ENCODE measurements at regions not wholly inside any gene's neighbourhood (a gene's known extent, or its start where the extent isn't known, plus 50 kb on each side); places are given as distances from the start of the nearest gene placed in this dataset.

DNA sequence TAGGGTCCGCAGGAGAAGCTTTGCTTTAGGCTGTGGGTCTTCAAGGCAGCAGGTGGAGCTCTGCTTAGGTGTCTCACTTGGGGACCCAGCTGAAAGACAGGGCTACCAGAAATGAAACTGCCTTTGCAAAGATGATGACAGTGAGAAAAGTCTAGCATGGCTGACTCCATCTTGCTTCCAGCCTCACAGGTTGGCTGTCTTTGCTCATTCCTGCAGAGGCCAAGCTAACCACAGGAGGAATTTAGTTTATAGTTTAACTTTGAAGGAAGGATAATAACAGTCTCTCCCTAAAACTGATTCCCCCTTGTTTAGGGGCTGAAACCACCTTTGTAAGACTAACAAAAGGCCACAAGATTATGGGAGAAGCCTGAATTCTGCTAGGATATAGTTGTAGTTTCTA lies 252.4 kb downstream of the UQCRFS1 start:
- intact Hi-C loops (cut with DNase I): no loop called here
- DNase-seq (no peak), ATAC-seq (no peak)

DNA sequence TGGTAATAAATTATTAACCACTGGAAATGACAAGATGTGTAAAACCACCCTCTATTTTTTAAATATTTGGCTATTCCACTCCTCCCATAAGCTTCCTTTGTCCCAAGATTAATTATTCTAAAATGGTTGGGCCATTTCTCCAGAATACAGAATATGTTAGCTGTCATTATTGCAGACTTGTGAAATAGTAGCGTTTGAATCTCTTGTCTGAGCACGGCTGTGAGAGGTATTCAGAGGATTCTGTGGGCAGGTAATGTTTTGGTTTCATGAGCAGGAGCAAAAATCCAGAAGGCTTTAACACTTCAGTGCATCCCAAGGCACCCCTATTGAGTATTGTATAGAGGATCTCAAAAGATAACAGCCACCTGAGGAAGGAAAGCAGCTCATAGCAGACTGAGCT lies 256.0 kb downstream of the UQCRFS1 start:
- DNase-seq (no peak), ATAC-seq (no peak)
- intact Hi-C loops (cut with DNase I): no loop called here

DNA sequence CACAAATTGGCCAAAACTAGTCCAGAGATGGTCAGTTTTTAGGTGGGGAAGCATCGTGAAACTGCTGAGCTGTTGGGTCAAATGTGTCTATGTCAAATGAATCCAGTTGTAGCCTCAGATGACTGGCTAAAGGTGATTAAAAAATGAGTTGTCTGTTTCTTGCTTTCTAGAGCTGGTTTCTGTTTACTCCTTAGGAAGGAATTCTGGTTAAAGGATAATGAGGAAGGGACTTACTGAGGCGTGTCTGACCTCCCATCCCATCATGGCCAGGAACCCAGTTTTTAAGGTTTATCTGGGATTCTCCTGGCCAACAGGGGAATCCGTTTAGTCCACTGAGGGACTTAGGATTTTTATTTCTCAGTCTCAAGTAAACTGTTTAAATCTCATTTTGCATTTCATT lies 256.5 kb downstream of the UQCRFS1 start:
- intact Hi-C loops (cut with DNase I): no loop called here
- DNase-seq: no peak
- no peak for ATAC-seq

DNA sequence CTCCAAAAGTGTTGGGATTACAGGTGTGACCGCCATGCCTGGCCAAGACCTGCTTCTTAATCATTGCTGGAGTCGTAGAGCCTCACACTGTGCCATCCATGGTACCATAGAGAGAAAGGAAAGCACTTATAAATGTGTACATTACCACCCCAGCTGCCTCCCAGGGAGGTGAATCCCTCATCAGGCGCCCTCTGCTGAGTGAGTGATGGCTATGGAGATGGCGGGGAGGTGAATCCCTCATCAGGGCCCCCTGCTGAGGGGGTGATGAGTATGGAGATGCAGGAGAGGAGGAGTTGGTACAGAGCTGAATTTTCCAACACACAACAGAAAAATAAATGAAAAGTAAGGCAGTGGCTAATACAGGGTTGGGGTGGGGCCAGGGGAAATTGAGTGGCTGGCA lies 263.4 kb downstream of the UQCRFS1 start:
- intact Hi-C loops (cut with DNase I): no loop called here
- DNase-seq (no peak), ATAC-seq (no peak)

DNA sequence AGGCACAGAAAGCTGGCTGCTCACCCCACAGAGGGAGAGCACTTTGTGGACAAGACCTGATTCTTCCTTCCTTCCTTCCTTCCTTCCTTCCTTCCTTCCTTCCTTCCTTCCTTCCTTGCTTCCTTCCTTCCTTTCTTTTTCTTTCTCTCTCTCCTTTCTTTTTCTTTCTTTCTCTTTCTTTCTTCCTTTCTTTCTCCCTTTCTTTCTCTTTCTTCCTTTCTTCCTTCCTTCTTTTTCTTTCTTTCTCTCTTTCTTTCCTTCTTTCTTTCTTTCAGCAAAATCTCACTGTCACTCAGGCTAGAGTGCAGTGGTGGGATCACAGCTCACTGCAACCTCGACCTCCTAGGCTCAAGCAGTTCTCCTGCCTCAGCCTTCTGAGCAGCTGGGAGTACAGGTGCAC lies 263.9 kb downstream of the UQCRFS1 start:
- ATAC-seq: no peak
- DNase-seq: no peak
- intact Hi-C loops (cut with DNase I): no loop called here

DNA sequence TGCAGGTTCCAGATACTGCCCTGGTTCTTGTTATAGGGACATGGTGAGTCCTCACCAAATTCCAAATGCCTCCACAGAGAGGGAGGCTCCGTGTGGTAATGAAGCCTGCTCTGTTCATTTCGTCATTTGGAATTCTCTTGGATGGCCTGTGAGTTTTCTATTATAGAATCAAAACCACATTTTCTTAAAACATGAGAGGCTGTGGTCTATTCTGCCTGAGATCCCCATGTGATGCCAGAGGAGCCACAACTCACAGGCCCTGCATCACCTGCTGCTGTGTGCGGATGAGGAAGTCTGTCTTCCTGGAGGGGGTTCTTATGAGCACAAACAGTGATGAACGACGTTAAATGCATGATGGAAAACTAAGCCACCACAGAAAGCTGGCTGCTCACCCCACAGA lies 264.4 kb downstream of the UQCRFS1 start:
- intact Hi-C loops (cut with DNase I): no loop called here
- no peak for ATAC-seq
- DNase-seq: no peak

DNA sequence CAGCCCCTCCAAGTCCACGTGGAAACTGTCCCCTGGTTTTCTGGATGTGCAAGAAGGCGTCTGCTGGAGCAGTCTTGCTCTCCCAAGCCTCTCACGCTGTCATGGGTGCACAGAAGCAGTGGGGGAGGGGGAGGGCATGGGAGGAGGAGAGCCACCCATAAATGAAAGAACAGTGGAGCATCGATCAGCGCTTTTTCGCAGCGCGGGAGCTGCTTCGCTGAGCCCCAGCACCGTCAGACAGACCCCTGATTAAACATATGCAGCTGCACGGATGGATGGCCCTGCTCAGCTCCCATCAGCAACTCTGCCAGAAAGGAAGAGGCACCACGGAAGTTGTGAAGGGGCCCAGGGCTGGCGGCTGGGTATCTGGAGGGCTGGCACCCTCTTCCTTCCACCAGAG lies 264.9 kb downstream of the UQCRFS1 start:
- intact Hi-C loops (cut with DNase I): no loop called here

DNA sequence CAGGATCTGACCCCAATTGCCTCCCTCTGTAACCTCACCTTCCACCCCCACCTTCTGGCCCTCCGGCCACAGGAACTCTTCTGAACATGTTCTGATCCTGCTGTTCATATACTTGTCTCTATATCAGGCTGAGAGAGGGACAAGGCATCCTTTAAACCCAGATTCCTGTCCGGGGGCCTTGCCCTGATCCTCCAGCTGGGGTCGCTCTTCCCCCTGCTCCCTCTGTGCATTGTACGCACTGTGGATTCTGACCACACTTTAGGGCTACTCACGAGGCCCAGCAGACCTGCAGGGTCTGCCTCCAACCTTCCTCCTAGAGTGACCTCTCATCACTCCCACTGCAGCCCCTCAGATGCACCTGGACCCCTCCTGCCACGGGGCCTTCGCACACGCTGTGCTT lies 269.3 kb downstream of the UQCRFS1 start:
- DNase-seq: no peak
- intact Hi-C loops (cut with DNase I): no loop called here
- ATAC-seq: no peak

More for the DNA sequence above, 264.9 kb downstream of the UQCRFS1 start:
- no peak for ATAC-seq
- DNase-seq: no peak

DNA sequence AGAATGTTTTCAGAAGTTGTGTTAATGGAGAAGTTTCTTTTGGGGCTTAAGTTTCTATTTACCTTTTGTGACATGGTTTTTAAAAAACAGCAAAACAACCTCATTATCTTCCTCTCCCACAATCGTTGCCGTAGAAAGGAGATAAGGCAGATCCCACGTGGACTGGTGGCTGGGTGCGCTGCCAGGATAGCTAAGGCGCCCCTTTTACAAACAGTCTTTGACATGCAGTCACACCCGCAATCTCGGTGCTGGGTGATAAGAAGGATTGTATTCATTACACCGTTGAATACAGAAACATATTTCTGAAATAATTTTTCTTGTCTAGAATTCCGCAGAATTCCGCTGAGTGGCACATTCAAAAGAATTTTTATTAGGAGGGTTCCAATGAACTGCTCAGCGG lies 271.1 kb downstream of the UQCRFS1 start:
- intact Hi-C loops (cut with DNase I): no loop called here
- DNase-seq (no peak), ATAC-seq (peak in 1 of 2 donors; percentile 54)

DNA sequence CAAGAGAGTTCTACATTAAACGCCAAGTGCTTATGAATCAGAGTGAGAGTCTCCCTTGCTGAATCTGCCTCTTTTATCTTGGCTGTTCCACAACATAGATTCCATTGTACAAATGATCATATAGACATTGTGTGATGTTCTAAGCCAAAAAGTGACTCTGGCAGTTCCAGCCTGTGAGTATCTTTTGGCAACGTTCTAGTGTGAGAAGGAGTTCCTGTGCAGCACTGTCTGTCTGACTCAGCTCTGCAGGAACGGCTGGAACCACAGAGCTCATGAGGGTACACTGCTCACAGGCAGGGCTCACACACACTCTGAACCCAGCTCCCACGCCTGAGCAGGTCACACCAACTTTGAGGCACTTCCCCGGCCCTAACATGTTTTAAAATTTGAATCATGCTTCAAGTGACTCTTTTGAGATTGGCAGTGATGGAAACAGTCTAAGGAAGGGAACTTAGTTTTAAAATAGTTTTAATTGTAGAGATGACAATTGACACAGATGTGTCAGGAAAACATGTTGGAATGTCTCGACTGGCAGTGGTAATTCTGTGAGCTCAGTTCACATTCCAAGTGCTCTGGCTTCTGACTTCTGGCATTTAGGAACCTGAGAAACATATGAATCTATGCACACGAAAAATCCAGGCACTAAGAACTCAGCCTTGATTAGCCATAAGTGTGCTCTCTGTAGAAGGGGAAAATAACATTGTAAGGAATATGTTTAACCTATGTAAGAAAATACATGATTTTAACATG lies 272.0 kb downstream of the UQCRFS1 start:
- DNase-seq: no peak
- intact Hi-C loops (cut with DNase I): no loop called here
- peak; percentile 81 to 99 for ATAC-seq

DNA sequence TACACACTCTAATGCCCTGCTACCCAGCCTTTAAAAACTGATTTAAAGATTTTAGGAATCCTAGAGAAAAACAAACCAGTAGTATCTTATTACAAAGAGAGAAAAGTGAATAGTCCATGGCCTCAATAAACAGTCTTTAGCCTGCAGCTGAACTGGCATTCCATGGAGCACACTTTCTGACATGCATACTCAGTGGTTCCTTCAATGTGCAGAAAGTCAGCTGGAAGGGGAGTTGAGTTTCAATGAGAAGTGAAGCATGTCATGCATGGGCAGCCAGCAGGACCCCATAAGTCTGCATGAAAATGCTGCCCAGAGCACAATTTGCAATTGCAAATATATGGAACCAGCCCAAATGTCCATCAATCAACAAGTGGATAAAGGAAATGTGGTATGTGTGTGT lies 273.7 kb downstream of the UQCRFS1 start:
- intact Hi-C loops (cut with DNase I): no loop called here
- DNase-seq: no peak

DNA sequence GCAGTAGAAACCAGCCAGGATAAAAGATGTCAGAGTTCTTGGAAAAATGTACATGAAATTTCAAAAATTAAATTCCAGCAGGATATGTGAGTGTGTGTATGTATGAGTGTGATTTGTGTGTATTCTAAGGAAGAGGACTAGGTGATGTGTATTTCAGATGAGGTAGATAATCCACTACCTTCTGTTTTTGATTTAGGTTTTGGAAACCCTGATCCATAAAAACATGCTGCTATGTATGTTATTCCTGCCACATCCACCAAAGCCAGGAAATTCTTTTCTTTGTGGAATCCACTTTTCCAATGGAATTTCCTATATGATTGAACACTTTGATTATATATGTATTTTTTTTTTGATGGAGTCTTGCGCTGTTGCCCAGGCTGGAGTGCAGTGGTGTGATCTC lies 276.9 kb downstream of the UQCRFS1 start:
- DNase-seq (no peak), ATAC-seq (no peak)
- intact Hi-C loops (cut with DNase I): no loop called here

More for the DNA sequence above, 273.7 kb downstream of the UQCRFS1 start:
- ATAC-seq: no peak

DNA sequence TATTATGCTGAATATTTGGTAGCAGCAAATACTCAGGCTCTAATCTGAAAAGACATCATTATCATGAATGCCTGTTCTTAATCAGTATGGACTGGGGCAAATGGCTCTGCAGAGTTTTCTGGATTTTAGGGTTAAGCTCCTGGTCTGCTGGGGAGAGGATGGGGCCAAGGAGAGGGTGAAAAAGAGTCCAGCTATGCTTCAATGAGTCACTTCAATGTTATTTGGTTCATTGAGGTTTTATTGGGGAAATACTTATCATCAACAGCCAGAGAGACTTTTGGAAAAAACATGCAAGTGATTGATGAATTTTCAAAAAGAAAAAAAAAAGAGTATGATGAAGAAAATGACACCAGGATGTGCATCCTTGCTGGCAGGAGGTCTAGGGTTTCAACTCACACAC lies 278.3 kb downstream of the UQCRFS1 start:
- intact Hi-C loops (cut with DNase I): no loop called here
- ATAC-seq (no peak), DNase-seq (no peak)

DNA sequence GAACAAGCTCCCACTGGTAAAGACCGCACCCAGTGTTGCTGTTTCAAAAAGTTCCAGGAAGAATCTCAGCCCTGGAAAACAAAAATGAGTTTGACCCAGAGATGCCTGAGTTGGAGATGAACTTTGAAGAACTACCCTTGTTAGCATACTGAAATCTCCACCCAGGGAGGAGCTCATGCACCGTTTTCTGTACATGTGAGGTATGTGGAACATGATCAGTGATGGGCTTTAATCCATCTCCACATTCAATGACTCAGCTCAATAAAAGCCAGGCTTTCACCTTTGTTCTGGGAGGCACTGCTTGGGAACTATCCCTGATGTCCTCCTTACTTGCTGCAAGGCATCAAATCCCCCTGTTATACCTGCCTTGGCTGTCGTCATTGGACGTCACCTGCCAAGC lies 279.9 kb downstream of the UQCRFS1 start:
- ATAC-seq (no peak), DNase-seq (no peak)
- intact Hi-C loops (cut with DNase I): no loop called here

DNA sequence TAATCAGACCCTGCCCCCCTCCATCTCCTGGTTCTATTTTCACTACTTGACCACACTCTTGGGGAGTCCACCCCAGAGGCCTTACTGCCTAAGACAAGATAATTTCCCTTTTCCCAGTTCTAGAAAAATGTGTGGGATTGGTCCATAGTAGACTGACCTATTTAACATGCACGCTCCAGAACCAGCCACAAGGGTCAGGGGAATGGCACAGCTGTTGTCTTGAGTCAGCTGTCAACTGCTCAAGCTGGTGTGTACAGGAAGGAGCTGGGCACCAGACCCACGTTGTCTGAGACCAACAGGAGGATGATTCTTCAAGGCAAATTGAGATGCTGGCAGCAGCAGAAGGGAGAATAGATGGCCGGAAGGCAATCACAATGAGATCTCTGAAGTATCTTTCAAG lies 280.5 kb downstream of the UQCRFS1 start:
- intact Hi-C loops (cut with DNase I): no loop called here
- no peak for DNase-seq
- ATAC-seq: no peak

DNA sequence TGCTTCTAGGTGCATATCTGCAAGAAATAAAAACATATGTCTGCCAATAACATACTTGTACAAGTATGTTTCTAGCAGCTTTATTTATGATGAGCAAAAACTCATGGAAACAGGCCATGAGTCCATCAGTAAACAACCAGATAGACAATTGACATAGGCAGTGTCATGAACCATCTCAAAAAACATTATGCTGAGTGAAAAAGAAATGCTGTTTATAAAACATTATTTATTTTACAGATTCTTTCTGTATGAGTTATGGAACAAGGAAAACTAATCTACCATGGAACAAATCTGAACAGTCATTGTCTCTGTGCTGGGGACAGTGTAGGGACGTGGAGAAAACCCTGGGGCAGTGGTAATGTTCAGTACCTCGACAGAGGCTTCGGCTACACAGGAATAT lies 283.9 kb downstream of the UQCRFS1 start:
- no peak for ATAC-seq
- no peak for DNase-seq
- intact Hi-C loops (cut with DNase I): no loop called here

DNA sequence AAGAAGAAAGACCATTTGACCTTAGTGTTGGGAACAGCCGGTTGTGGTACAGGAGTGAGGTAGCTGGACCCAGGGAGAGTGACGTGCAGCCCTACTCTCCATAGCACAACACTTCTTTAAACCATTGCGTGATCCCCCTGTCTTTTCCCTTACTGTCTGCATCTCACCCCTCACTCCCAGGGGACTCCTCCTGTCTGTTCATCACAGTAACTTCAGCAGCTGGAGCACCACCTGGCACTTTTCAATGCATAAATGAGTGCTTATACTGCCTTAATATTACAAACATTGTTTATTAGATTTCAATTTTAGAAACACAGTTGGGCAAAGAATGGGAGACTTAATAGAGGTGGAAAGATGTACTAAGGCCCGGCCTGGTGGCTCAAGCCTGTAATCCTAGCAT lies 285.5 kb downstream of the UQCRFS1 start:
- no peak for ATAC-seq
- intact Hi-C loops (cut with DNase I): no loop called here
- DNase-seq: no peak

DNA sequence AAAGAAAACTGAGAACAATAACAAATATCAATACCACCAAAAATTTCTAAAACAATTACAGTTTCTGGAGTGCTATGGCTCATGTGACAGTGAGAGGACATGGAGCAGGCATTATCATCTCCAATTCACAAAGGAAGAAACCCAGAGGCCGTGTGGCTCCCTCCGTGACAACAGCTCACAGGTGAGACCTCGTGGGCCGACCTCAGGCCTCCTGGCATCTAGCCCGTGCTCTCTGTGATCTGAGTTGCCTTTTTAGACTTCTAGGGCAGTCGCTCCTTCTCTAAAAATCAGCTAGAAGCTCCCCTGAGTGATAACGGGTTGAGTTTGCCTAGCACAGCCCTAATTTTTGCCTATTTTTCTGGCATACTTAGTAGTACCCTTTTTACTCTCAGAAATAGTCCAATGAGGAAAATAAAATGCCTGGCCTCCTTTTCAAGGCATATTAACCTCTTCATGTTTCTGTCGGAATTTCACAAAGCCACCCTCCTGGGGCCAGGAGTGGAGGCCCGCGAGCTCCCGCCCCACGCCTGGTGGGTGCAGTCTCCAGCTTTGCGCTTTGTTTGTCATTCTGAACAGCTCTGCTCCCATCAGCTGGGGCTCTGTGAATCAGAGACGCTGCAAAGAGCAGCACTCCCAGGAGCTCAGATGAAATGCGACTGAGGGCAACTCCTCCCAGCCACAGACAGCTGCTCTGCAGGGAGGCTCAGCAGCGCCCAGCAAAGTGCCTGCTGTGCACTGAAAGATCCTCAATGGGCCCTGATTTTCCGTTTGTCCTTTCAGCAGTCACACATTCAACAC lies 292.5 kb downstream of the UQCRFS1 start:
- ATAC-seq (no peak), DNase-seq (no peak)
- intact Hi-C loops (cut with DNase I): no loop called here

DNA sequence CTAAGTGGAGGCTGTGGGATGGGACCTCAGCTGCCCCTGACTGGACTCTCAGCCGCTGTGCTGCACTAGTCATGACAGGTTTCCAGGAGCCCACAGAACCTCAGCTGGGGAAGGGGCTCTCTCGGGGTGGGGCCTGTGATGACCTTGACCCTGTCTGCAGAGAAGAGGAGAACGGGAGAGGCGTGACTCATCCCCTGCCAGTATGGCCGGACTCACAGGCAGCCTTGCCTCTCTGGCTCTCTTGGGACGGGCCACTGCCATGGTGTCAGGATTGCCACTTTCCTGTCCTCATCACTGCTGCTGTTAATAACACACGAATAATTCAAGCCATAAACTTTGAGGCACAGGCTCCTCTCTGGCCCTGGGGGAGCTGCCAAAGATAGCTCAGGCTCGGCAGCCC lies 295.3 kb downstream of the UQCRFS1 start:
- intact Hi-C loops (cut with DNase I): no loop called here
- ATAC-seq (no peak), DNase-seq (no peak)

DNA sequence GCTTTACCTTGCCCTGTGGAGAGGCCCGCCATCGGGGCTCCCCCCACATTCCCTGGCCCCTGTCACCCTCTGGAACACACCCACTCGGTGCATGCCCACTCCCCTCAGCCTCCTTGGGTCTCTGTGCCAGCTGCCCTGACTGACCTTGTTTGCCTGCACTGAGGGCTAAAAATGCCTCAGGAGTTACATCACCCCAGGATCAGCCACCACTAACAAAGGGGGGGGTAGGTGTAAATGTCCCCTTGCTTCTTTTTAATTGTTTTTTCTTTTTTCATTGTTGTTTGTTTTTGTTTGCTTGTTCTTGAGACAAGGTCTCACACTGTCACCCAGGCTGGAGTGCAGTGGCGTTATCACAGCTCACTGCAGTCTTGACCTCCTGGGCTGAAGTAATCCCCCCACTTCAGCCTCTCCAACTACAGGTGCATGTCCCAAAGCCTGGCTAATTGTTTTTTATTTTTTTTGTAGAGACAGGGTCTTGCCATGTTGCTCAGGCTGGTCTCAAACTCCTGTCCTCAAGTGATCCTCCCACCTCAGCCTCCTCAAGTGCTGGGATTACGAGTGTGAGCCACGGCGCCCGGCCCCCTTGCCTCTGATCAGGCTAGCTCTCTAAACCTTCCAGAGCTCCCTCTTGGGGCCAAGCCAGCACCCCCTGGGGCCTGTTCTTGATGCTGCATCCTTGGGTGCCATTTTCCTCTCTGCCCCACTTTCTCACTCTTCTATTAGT lies 297.1 kb downstream of the UQCRFS1 start:
- peak in 1 of 2 donors; percentile 40 for ATAC-seq
- DNase-seq: no peak
- intact Hi-C loops (cut with DNase I): no loop called here
